IMR-90 (cell line): ENCODE measurements at regions not wholly inside any gene's neighbourhood (a gene's known extent, or its start where the extent isn't known, plus 50 kb on each side); places are given as distances from the start of the nearest gene placed in this dataset.

Source experiments
- ATAC-seq: fragments of 200-7000 bp; cut with Tn5 transposase; 2 replicates; pipeline ENCODE4 v1.9.1; 2020; ENCODE audit warnings: low read depth, mild to moderate bottlenecking, moderate library complexity
- BruUV-seq: library from RNA; stranded (reverse); fragments of 400-500 nt; replicated peaks from 2 replicates; lab custom pipeline; 2021; lab: Mats Ljungman, UMichigan
- CTCF ChIA-PET: fragments of 300-600 bp; formaldehyde crosslinking; extraction: SDS; loops from one replicate; lab custom pipeline; 2021; ENCODE audit warnings: antibody characterized with exemption; lab: Yijun Ruan, JAX
- POLR2A ChIA-PET: fragments of 300-600 bp; sonication (Branson Sonifier 250); formaldehyde crosslinking; loops from one replicate; lab custom pipeline; 2022; ENCODE audit warnings: antibody characterized with exemption; ENCODE audit not compliant: unreplicated experiment; lab: Charles Lee
- DNase-seq: peaks from one replicate; pipeline ENCODE4 v3.0.0; 2013
- H2AFZ ChIP-seq: replicated peaks from 2 replicates; pipeline ENCODE3; 2013; ENCODE audit warnings: low read length, mild to moderate bottlenecking; ENCODE audit not compliant: poor library complexity
- H2AK5ac ChIP-seq: 2 replicates; pipeline ENCODE4 v1.6.1; 2013; ENCODE audit warnings: low read depth, low read length, inconsistent platforms
- H2AK9ac ChIP-seq: replicated peaks from 2 replicates; pipeline ENCODE3; 2013; ENCODE audit warnings: mild to moderate bottlenecking, low read depth, low read length, moderate library complexity; ENCODE audit not compliant: poor library complexity
- H2BK120ac ChIP-seq: 2 replicates; pipeline ENCODE4 v1.6.1; 2013; ENCODE audit warnings: low read depth, low read length, inconsistent platforms
- H2BK15ac ChIP-seq: 3 replicates; pipeline ENCODE4 v1.6.1; 2013; ENCODE audit warnings: low read depth, low read length, inconsistent platforms
- H2BK20ac ChIP-seq: 2 replicates; pipeline ENCODE4 v1.6.1; 2013; ENCODE audit warnings: low read depth, mild to moderate bottlenecking, inconsistent platforms, low read length, moderate library complexity
- H2BK5ac ChIP-seq: 2 replicates; pipeline ENCODE4 v1.6.1; 2013; ENCODE audit warnings: mild to moderate bottlenecking, low read depth, low read length, inconsistent platforms; ENCODE audit not compliant: poor library complexity, severe bottlenecking
- H3K14ac ChIP-seq: replicated peaks from 2 replicates; pipeline ENCODE4 v1.6.1; 2013; ENCODE audit warnings: low read depth, low read length, inconsistent platforms
- H3K18ac ChIP-seq: 2 replicates; pipeline ENCODE4 v1.6.1; 2013; ENCODE audit warnings: low read depth, low read length, control low read depth
- H3K23ac ChIP-seq: 2 replicates; pipeline ENCODE4 v1.6.1; 2013; ENCODE audit warnings: low read depth, low read length, inconsistent platforms
- H3K27ac ChIP-seq: 2 replicates; pipeline ENCODE4 v1.5.1; 2013; ENCODE audit warnings: mild to moderate bottlenecking, control low read depth, low read length; ENCODE audit not compliant: insufficient read depth
- H3K27me3 ChIP-seq: 2 replicates; pipeline ENCODE4 v1.6.1; 2013; ENCODE audit warnings: low read length; ENCODE audit not compliant: control insufficient read depth, insufficient read depth
- H3K36me3 ChIP-seq: 2 replicates; pipeline ENCODE4 v1.6.1; 2013; ENCODE audit warnings: low read length, mixed read lengths; ENCODE audit not compliant: control insufficient read depth, insufficient read depth
- H3K4ac ChIP-seq: 2 replicates; pipeline ENCODE4 v1.6.1; 2013; ENCODE audit warnings: low read depth, low read length, inconsistent platforms
- H3K4me1 ChIP-seq: 2 replicates; pipeline ENCODE4 v1.6.1; 2013; ENCODE audit warnings: low read length, mixed read lengths; ENCODE audit not compliant: control insufficient read depth, insufficient read depth
- H3K4me2 ChIP-seq: 2 replicates; pipeline ENCODE4 v1.6.1; 2013; ENCODE audit warnings: low read depth, mild to moderate bottlenecking, control low read depth, low read length, moderate library complexity
- H3K4me3 ChIP-seq: 2 replicates; pipeline ENCODE4 v1.5.1; 2013; ENCODE audit warnings: low read depth, mild to moderate bottlenecking, control low read depth, low read length, moderate library complexity; ENCODE audit not compliant: insufficient read depth
- H3K56ac ChIP-seq: 2 replicates; pipeline ENCODE4 v1.6.1; 2013; ENCODE audit warnings: low read length, inconsistent platforms; ENCODE audit not compliant: insufficient read depth; ENCODE audit errors: extremely low read depth
- H3K79me1 ChIP-seq, 2 experiments: 2 replicates each; pipeline ENCODE4 v1.6.1; 2013; ENCODE audit warnings: low read length in 2 of 2, inconsistent platforms in 1 of 2, low read depth in 1 of 2
- H3K9ac ChIP-seq: 2 replicates; pipeline ENCODE4 v1.6.1; 2013; ENCODE audit warnings: low read depth, low read length, control low read depth
- H3K9me1 ChIP-seq: 2 replicates; pipeline ENCODE4 v1.6.1; 2013; ENCODE audit warnings: low read length, inconsistent platforms; ENCODE audit not compliant: insufficient read depth
- H3K9me3 ChIP-seq: 2 replicates; pipeline ENCODE4 v1.6.1; 2013; ENCODE audit warnings: low read length; ENCODE audit not compliant: control insufficient read depth, insufficient read depth
- H4K20me1 ChIP-seq: 2 replicates; pipeline ENCODE4 v1.6.1; 2013; ENCODE audit warnings: low read length, inconsistent platforms; ENCODE audit not compliant: insufficient read depth
- H4K5ac ChIP-seq: 2 replicates; pipeline ENCODE4 v1.6.1; 2013; ENCODE audit warnings: mild to moderate bottlenecking, low read depth, low read length, control low read depth
- H4K8ac ChIP-seq, 2 experiments: 2 replicates each; pipeline ENCODE4 v1.6.1; 2013; ENCODE audit warnings: low read depth in 2 of 2, low read length in 2 of 2, control low read depth in 1 of 2, inconsistent platforms in 1 of 2
- H4K91ac ChIP-seq: 2 replicates; pipeline ENCODE4 v1.6.1; 2013; ENCODE audit warnings: low read depth, low read length, inconsistent platforms; ENCODE audit not compliant: insufficient read depth
- BHLHE40 ChIP-seq: fragments of 150-350 bp; IDR thresholded peaks from 2 replicates; pipeline ENCODE4 v1.6.1; 2016; ENCODE audit warnings: mild to moderate bottlenecking, low read depth, low read length
- CEBPB ChIP-seq: IDR thresholded peaks from 2 replicates; pipeline ENCODE4 v1.6.1; 2012; ENCODE audit warnings: low read depth, low read length, improper control_type of control experiment
- CHD1 ChIP-seq: IDR thresholded peaks from 2 replicates; pipeline ENCODE4 v1.6.1; 2012; ENCODE audit warnings: low read depth, low read length, improper control_type of control experiment
- ELK1 ChIP-seq: fragments of 150-350 bp; IDR thresholded peaks from 2 replicates; pipeline ENCODE4 v1.6.1; 2016; ENCODE audit warnings: low read depth, mild to moderate bottlenecking, low read length, moderate library complexity, borderline replicate concordance
- MAFK ChIP-seq: IDR thresholded peaks from 2 replicates; pipeline ENCODE4 v1.6.1; 2012; ENCODE audit warnings: low read depth, low read length, improper control_type of control experiment
- MXI1 ChIP-seq: IDR thresholded peaks from 2 replicates; pipeline ENCODE4 v1.6.1; 2012; ENCODE audit warnings: low read depth, mild to moderate bottlenecking, low read length, moderate library complexity, borderline replicate concordance
- NFE2L2 ChIP-seq: fragments of 150-350 bp; IDR thresholded peaks from 2 replicates; pipeline ENCODE4 v1.6.1; 2016; ENCODE audit warnings: low read depth, mild to moderate bottlenecking, low read length
- RCOR1 ChIP-seq: IDR thresholded peaks from 2 replicates; pipeline ENCODE4 v1.6.1; 2012; ENCODE audit warnings: mild to moderate bottlenecking, low read length, improper control_type of control experiment; ENCODE audit not compliant: insufficient replicate concordance
- RFX5 ChIP-seq: IDR thresholded peaks from 2 replicates; pipeline ENCODE4 v1.8.0; 2012; ENCODE audit warnings: low read depth, mild to moderate bottlenecking, low read length, moderate library complexity
- SMC3 ChIP-seq: fragments of 150-350 bp; IDR thresholded peaks from 2 replicates; pipeline ENCODE4 v1.6.1; 2016; ENCODE audit warnings: low read depth, mild to moderate bottlenecking, antibody characterized with exemption, low read length, moderate library complexity
- USF2 ChIP-seq: fragments of 150-350 bp; IDR thresholded peaks from 2 replicates; pipeline ENCODE4 v1.6.1; 2017; ENCODE audit warnings: mild to moderate bottlenecking, antibody characterized with exemption, low read length, low read depth
- WGBS, 2 experiments: methylation state at CpG; one replicate each; pipeline versions ENCODE4 v1.1.5 to v1.1.7; 2013; ENCODE audit warnings: missing lambda C conversion rate in 2 of 2; ENCODE audit not compliant: insufficient read length in 1 of 2; ENCODE audit errors: extremely low coverage in 2 of 2; 5-methylcytosine and 5-hydroxymethylcytosine counted together
- dilution Hi-C: fragments of 300-500 bp; cut with HindIII; formaldehyde crosslinking; loops from one replicate; pipeline ENCODE4 v1.14.3; 2018; ENCODE audit warnings: low sequenced_read_pairs; ENCODE audit not compliant: unreplicated experiment
- in situ Hi-C: fragments of 300-500 bp; cut with MboI; formaldehyde crosslinking; loops from 3 replicates; pipeline ENCODE4 v1.14.3; 2019; ENCODE audit warnings: low sequenced_read_pairs, inconsistent platforms, mixed read lengths
- intact Hi-C: fragments of 100-400 bp; cut with micrococcal nuclease; formaldehyde crosslinking; loops from 2 replicates; pipeline ENCODE4 v1.10.0; 2022

GRCh38 chr2:188853307-188853706 lies 120.9 kb upstream of the COL3A1 start:
- Histone ChIP-seq H3K27ac (peak overlapping the region; percentile 54; the same call in 1 of the 2 replicates), H2BK120ac (no peak overlapping the region), H2AK9ac (no peak overlapping the region), H4K91ac (no peak overlapping the region), H3K23ac (no peak overlapping the region), H2BK5ac (peak overlapping the region; percentile 56), H3K18ac (no peak overlapping the region), H4K5ac (no peak overlapping the region), H3K4me1 (no peaks in the 10 kb centered on the region; the same call in 1 of the 2 replicates), H3K9me3 (no peaks in the 10 kb centered on the region), H3K14ac (no peak overlapping the region), H3K4me2 (no peak overlapping the region), H3K36me3 (no peaks in the 10 kb centered on the region), H2BK15ac (no peak overlapping the region), H3K56ac (no peak overlapping the region), H3K79me1 (no peaks in the 10 kb centered on the region), H2AK5ac (no peak overlapping the region), H3K9me1 (no peaks in the 10 kb centered on the region), H3K4me3 (no peak overlapping the region), H4K20me1 (no peaks in the 10 kb centered on the region), H4K8ac (no peak overlapping the region; a peak in 1 of 4 replicates), H3K9ac (no peak overlapping the region), H3K4ac (no peak overlapping the region), H2BK20ac (no peak overlapping the region), H3K27me3 (no peaks in the 10 kb centered on the region), H2AFZ (no peak overlapping the region)
- dilution Hi-C loops = no loop called here
- DNase-seq (peak; percentile 96), ATAC-seq (peak; percentile 95)
- no CpG with 5 or more reads among the region's 2 CpGs for WGBS, 2 experiments
- in situ Hi-C loops = no loop called here
- ChIA-PET CTCF (no interaction called here), POLR2A (no interaction called here)
- intact Hi-C loops = loop anchor here (5.0 kb wide), 1 partner anchor 119 kb away; the partner anchor contains the start of gene COL3A1
- no TSS peak for BruUV-seq
- TF ChIP-seq RFX5 (no peak), CHD1 (no peak), CEBPB (peak; percentile 51; the same call in 1 of the 2 replicates), ELK1 (no peak), MXI1 (peak; percentile 21; the same call in 1 of the 2 replicates), RCOR1 (no peak), NFE2L2 (no peak), BHLHE40 (no peak), SMC3 (no peak), USF2 (no peak), MAFK (peak; percentile 27; the same call in 1 of the 2 replicates)
